Neural crest cell (in vitro differentiated cells): ENCODE measurements at regions not wholly inside any gene's neighbourhood (a gene's known extent, or its start where the extent isn't known, plus 50 kb on each side); places are given as distances from the start of the nearest gene placed in this dataset.

Experiments
- DNase-seq: peaks from one replicate; pipeline ENCODE4 v3.0.0; 2021; ENCODE audit warnings: low read depth, mixed read lengths, low spot score
- H3K27ac Mint-ChIP-seq: one replicate; pipeline ENCODE4 v1.8.0; 2021; ENCODE audit warnings: mild to moderate bottlenecking, mixed read lengths; ENCODE audit not compliant: unreplicated experiment
- H3K27me3 Mint-ChIP-seq: 2 replicates; pipeline ENCODE4 v1.8.0; 2021; ENCODE audit warnings: low read depth, mild to moderate bottlenecking, mixed read lengths
- H3K36me3 Mint-ChIP-seq: 2 replicates; pipeline ENCODE4 v1.8.0; 2021; ENCODE audit warnings: low read depth, mild to moderate bottlenecking, mixed read lengths
- H3K4me1 Mint-ChIP-seq: 2 replicates; pipeline ENCODE4 v1.8.0; 2021; ENCODE audit warnings: mixed read lengths
- H3K4me3 Mint-ChIP-seq: one replicate; pipeline ENCODE4 v1.8.0; 2021; ENCODE audit warnings: mild to moderate bottlenecking, mixed read lengths
- H3K9me3 Mint-ChIP-seq: 2 replicates; pipeline ENCODE4 v1.8.0; 2021; ENCODE audit warnings: mixed read lengths
- CTCF ChIP-seq: fragments of 200-600 bp; sonication (generic); conservative IDR thresholded peaks from 2 replicates; pipeline ENCODE4 v1.5.0; 2021; ENCODE audit warnings: antibody characterized with exemption, mild to moderate bottlenecking

DNA sequence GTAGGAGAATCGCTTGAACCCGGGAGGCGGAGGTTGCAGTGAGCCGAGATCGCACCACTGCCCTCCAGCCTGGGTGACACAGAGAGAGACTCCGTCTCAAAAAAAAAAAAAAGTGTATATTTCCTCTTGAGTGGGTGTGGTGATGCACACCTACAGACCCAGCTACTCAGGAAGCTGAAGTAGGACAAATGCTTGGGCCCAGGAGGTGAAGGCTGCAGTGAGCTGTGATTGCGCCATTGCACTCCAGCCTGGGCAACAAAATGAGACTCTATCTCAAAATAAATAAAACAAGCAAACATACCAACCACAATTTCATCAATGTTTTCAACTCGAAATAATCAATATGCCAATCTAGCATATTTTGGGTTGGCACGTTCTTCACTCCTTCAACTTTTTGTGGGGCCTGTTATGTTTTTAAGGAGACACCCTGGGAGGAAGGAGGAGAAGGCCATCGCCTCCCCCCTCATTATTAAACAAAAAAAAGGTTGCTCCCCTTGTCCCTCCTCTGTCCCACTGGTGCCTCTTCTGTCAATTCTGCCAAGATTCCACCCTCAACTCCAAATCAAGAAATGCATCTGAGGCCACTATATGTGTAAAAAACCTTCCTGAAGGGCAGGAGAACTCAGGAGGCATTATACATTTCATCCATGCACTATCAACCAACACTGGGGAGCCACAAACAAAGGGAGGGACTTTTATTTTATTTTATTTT is 52.4 kb upstream of the ATF7IP2 start:
- TF ChIP-seq CTCF: no peak
- Mint-ChIP-seq H3K36me3 (no peaks in the 10 kb centered on the region), H3K9me3 (no peaks in the 10 kb centered on the region), H3K4me3 (no peak overlapping the region), H3K27ac (no peak overlapping the region), H3K4me1 (peaks cover 9% of the 10 kb centered on the region), H3K27me3 (no peaks in the 10 kb centered on the region)
- no peak for DNase-seq

DNA sequence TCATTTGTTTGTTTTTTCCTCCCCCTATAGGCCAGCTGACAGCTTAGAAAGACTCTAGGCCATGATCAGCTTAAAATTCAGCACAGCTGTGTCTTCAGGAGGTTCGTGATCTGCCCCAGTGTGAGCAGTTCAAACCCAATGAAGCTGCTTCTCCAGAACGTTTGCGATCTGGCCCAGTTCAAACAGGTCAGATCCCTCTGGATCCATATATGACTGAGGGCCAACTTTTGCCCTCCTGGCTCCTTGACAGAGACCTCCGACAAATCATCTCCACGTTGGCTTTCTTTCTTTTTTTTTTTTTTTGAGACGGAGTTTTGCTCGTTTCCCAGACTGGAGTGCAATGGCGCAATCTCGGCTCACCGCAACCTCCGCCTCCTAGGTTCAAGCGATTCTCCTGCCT is 50.2 kb upstream of the ATF7IP2 start:
- Mint-ChIP-seq H3K36me3 (peaks cover 9% of the 10 kb centered on the region), H3K4me3 (no peak overlapping the region), H3K9me3 (peaks cover 9% of the 10 kb centered on the region), H3K4me1 (peaks cover 9% of the 10 kb centered on the region), H3K27ac (no peak overlapping the region), H3K27me3 (no peaks in the 10 kb centered on the region)
- TF ChIP-seq CTCF: no peak
- no peak for DNase-seq
